HuH-7.5 (cell line): ENCODE measurements at regions not wholly inside any gene's neighbourhood (a gene's known extent, or its start where the extent isn't known, plus 50 kb on each side); places are given as distances from the start of the nearest gene placed in this dataset.

ENCODE experiments used
- DNase-seq: peaks from one replicate; pipeline ENCODE4 v3.0.0; 2011; ENCODE audit warnings: low spot score

DNA sequence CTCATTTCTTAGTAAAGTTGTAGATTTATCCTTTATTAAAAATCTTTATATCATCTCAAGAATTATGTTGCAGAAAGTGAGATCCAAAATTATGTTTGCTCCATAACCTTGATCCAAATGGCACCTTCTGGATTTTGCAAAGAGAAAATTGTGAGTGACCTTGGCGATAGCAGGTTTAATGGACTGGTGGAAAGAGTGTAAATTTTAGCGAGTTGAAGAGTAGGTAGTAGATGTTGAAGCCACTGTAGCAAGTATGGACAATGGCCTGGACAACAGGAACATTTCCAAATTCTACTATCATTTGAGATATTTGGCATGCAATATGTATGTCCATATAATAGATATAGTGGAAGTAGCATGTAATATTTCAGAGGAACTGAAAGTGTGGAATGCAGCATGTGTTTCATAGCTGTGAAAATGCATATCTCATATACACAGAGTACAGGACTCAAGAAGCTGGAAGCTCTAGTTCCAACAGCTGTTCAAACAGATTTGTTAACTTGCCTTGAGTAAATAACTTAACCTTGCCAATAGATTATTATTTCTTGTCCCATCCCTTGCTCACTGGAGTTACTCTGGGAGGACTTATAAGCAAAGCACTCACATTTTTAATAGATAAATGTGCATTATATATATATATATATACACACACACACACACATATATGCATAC is 152.5 kb upstream of the TLL1 start:
- no peak for DNase-seq

DNA sequence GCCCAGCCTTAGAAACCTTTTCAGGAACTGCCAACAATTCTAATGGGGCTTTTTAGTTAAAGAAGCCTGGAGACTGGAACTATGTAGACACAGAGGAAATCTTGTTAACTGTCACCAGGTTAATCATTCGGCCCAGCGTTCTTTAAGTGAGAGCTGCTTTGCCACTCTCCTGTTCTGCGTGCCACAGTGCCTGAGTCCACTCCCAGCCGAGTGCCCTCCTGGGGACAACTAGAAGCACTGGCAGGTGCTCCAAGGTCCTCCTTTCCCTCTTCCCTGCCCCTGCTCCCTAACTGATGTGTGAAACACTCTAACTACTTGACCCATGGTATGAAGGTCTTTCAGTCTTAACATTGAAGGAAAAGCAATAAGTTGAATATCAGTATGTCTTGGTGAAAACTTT is 151.2 kb upstream of the TLL1 start:
- DNase-seq: no peak

DNA sequence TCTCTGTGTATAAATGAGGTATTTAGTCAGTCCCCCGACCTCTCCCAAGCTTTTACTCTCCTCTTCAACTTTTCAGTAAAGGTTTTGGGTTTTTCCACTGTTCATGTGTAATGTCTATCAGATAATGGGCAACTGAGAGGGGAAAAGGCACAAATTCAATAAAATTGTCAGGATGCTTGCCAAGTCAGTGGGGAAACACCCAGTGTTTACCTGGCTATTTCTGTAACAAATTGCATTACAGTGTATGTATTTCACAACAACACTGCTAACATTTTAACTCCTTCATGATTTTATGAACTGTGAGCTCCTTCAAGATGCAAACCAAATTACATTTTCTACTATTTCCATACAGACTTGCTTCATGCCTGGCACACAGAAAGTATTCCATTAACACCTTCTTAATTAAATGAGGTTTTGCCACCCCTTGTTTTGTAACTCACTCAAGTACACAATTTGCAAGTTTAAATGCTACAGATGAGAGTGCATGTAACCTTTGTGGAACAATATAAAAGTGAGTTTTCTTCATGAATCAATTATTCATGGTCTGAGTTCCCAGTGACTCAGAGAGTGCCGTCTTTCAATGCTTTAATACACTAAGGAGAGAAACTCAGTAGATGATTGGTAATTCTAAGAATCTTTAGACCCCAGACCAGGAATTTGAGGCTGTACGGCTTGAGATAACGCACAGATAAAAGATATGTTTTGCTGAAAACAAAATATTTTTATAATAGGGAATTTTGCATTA is 149.8 kb upstream of the TLL1 start:
- DNase-seq: peak; percentile 9

DNA sequence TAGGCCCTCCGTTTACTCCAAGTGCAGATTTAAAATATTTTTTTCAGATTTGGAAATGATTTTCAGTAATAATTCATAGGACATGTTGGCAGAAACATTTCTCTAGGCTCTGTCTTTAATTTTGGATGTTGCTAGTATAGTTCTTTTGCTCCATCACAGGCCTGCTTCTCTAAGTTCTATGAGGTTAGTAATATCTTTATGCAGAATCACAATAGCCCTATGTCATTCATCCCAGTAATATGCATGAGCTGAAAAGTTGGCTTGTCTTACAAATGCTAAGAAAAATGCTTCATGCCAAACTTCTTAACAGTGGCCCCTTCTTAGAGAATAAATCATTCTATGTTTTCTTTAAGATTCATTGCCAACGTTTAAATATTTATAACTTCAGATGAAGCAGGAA is 148.3 kb upstream of the TLL1 start:
- DNase-seq: no peak

DNA sequence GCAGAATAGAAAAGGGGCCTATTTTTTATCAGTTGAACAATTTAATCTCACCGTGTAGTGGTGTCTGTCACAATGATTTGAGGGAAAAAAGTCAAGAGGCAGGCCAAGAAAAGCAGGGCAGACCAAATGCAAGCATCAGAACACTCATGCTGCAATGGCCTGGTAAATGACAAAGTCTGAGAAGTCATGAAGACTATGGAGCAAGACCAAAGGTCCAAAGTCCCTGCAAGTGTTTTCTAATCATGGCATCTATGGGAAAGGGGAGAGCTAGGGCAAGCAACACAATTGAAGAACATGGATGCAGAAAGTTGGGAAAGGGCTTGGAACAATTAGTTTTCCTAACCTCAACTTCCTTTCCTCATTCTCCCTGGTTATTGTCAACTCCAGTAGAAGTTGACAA is 147.7 kb upstream of the TLL1 start:
- DNase-seq: no peak

DNA sequence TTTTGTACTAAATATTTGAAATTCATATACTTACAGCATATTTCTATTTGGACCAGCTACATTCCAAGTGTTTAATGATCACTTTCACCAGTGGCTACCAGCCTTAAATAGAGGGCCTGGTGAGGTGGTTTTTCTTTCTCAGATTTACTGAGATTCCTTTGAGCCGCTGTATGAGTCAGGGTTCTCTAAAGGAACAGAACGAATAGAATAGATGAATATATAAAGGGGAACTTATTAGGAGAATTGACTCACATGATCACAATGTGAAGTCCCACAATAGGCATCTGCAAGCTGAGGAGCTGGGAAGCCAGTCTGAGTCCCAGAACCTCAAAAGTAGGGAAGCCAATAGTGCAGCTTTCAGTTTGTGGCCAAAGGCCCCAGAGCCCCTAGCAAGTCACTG is 146.2 kb upstream of the TLL1 start:
- DNase-seq: no peak

DNA sequence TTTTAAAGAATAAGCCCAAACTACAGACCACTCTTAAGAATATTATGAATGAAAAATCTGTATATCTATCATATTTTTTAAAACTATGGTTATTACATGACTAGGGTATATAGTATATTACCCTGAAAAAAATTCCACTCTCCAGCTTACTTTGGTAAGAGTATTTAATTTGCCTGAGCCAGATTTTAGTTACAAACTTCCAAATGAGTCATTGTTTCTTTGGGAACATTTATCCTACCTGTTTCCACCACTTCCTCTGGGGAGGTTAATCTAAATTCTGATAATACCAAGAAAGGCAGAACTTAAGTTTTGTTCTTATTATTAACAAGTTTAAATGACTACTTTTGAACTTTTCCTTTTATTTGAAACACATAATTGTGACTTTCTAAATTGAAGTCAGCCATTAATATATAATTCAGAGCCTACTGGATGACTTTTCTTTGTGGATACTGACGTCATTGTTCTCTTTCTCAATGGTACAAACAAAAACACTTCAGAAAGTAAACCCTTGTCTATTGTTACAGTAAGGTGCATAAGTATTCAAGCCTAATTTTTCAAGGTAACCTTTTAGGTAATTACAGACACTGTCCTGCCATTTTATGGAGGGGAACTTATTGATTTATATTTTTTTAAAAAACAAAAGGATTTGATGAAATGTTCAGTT is 135.6 kb upstream of the TLL1 start:
- DNase-seq: no peak

DNA sequence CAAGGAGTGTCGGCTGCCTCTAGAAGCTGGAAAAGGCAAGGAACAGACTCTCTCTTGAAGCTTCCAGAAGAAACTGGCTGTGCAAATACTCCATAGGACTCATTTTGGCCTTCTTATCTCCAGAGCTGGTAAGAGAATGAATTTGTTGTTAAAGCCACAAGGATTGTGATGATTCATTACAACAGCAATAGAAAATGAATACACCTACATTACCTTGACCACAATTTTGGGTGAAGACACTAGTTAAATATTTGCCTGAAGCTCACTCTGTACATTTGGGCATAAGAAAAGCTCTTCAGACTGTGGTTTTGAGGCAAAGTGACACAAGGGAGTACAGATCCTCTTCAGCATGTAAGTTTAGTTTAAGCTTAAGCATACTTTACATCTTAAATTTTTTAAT is 134.5 kb upstream of the TLL1 start:
- no peak for DNase-seq

DNA sequence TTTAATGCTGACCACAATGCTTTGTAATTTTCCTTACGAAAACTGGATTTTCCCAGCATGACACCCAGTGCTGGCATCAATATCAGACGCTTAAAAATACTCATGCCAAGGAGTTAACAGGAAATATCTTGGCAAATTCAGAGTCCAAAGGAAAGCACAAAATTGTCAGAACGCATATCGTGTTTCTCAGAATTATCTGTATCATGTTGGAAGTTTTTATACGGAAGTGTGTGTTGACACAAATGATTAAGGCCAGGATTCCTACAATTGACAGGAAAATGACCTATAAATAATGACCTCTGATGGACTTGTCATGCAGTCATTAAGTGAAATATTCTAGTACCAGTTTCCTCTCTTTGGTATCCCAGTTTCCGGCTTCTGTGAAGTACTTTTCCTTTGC is 132.1 kb upstream of the TLL1 start:
- no peak for DNase-seq

DNA sequence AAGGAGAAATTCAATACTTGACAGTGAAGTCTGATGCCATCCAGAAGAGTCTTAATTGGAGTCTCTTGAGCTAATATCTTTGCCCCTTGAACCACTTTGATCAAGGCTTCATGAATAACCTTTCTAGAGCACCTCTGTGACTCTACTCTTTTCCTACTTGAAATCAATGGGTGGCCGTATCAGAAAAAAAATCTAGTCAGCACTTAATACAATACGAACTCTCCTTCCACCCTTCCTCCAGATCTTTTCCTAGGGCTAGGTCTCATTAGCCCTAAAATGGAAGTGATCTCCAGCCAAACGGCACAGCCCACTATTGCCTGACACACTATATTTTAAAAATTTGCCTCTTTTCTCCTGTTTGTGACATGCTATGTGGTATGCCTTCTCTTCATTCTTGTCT is 129.6 kb upstream of the TLL1 start:
- no peak for DNase-seq

DNA sequence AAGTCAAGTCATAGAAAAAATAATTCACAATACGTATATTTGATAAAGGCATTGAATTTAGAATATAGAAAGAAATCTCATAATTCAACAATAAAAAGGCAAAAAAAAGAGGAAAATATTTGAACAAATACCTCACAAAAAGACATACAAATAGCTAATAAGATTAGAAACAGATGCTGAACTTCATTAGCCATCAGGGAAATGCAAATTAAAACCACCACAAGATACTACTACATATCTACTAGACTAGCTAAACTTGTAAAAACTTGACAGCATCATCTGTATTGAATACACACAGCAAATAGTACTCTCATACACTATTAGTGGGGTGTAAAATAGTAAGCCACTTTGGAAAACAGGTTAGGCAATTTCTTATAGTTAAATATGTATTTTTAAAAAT is 128.7 kb upstream of the TLL1 start:
- DNase-seq: no peak

DNA sequence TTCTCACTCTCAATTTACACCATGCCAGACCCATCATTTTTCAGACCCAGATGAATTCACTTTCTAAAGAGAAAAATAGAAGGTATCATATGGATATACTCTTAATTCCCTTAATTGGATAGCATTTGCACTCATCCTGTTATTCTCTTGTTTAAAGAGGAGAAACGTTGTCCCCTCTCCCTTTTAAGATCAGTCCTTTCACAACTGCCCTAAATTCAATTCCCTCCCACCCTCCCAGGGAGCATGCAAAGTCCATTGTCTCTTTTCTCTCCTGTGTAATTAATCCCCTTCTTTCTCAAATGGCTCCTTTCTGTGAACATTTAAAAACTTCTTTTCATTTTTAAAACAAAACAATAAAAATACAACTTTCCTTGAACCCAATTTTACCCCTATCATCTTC is 124.7 kb upstream of the TLL1 start:
- no peak for DNase-seq

DNA sequence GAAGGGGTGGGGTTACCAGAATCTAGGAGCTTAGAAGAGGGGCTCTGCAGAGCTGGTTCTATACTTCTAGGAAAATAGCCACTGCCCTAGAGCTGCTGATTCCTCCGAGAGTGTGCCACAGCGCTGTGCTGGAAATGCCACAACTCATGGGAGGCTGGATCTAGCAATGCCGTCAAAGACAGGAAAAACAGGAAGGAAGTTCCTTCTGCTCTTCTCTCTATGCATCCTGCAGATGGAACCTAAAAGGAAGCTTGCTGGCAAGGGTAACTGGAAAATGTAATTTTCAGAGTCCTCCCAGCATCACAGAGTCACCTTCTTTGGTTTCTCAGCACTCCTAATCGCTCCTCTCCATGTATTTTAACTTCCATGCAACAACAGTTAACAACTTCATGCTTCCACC is 121.2 kb upstream of the TLL1 start:
- DNase-seq: no peak

DNA sequence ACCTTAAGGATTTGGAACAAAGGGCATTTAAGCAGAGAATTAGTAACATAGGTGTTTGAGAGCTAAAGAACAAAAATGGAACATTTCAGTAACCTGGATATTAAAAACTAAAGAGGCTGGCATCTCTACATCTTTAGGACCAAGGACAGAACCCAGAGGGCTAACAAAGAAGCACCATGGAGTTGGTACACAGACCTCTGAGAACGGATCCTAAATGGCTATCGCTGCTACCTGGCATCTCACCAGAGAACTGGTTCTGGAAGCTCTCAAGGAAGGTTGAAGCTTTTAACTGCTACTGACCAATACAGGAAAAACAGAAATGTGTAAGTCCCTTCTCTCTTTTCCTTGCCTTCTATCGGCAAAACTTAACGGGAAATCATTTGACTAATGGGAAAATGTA is 118.4 kb upstream of the TLL1 start:
- DNase-seq: no peak

DNA sequence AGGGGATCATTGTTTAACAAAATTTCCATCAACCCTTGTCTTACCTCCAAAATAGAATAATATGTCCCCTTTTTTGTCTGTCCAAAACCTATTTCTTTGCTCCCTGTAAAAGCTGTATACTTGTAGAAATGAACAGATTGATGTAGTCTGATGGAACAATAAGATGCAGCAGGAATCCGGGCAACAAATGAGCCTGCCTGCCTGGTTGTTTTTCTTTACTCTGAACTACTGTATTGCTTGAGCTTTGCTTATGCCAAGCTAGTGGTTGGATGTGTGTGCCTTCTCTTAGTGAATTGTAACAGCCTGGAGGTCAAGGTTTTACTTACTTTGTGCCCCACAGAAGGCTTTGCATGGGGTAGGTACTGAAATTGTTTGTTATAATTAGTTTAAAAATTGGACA is 116.2 kb upstream of the TLL1 start:
- no peak for DNase-seq

DNA sequence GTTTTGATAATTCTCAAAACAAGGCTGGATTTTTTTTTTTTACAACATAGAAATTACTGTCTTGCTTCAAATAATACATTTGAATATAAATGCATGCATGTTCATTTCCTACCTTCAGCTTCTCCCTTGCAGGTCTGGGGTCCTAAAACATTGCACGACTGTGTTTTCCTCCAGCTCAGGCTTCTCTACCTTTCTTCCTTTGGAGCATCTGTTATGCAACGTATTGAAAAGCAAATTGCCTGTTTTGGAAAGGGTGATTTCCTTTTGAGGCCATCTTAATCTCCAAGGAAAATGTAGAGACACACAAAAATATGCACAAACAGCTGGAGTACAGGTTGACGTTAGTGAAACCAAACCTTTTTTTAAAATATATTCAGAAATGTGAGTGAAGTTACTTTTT is 115.6 kb upstream of the TLL1 start:
- no peak for DNase-seq

DNA sequence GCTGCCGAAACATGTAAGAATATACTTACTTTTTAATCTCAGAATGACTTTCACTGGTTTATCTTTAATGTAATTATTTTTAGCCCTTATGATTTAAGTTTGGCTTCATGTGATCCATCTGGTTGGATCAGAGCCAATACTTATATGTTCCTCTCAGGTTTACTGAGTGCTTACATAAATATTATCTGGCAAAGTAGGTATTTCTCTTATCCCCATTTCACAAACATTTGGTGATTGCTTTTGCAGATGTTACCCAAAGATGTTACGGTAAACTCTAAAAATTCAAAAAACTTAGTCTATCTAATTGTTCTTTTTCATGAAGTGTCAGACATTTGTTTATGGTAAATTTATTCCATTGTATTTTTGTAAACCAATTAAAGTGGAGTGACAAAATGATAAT is 115.0 kb upstream of the TLL1 start:
- no peak for DNase-seq

DNA sequence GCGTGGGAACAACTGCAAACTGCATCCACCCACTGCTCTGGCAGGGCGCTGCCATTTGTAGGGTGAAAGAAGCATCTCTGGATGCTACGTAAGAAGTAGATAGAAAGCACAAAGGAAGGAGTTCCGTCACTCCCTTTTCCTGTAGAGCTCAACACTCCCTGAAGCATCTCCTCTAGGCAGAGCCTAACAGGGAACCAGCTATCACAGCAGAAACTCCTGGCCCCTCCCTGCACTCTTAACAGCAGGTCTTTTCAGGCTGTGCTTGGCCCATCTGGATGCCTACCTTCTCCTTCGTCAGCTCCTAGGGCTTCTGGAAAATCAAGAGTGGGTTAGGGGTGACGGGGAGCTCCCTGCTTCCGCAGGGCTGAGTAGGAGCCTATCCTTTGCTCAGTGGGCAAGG is 112.9 kb upstream of the TLL1 start:
- DNase-seq: no peak

DNA sequence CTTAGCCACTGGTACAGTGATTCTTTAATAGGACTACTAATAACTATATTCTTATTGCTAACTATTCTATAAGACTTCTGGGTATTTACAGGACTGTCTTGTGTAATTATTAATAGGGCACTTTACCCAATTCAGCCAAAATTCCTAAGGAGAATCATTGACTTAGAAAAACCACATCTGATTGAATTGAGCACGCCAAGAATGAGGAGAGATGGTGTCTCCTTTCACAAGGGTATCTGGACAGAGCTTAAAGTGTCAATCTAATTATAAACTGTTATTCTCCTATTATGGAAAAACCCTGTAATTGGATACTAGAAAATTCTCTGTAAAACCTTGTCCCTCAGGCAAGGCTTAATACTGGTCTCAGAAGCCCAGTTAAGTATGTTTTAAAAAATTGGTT is 111.1 kb upstream of the TLL1 start:
- no peak for DNase-seq

DNA sequence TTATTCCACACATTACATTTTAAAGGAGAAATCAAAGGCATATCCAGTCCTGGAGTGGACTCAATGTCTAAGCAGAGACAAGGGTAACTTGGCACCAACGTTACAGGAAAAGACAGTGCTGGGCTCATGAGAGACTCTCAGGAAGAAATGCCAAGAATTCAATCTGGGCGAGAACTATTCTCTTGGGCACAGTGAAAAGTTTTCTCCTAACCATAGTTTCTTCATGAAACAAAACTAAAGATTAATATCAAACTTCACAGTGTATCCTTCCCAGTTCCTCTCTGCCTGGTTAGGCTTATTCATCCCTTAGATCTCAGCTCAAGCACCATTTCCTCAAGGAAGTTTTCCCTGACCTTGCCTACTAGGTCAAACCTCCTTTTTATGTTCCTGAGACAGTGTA is 109.4 kb upstream of the TLL1 start:
- no peak for DNase-seq

DNA sequence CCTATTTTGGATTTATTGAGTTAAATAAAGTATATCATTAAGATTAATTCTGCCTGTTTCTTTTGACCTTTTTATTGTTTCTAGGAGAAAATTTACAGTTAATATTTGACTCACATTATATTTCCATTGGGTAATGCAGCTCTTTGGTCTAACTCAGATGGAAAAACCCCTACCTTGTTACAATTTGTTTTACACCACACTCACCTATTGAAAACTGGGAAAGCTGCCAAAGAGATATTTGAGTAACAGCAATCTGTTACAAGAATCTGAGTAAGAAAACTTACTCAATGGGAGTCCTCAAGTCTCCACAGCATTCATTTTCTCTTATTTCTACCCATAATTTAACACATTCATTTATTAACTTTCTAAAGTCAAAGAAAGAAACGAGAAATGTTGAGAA is 108.0 kb upstream of the TLL1 start:
- DNase-seq: no peak

DNA sequence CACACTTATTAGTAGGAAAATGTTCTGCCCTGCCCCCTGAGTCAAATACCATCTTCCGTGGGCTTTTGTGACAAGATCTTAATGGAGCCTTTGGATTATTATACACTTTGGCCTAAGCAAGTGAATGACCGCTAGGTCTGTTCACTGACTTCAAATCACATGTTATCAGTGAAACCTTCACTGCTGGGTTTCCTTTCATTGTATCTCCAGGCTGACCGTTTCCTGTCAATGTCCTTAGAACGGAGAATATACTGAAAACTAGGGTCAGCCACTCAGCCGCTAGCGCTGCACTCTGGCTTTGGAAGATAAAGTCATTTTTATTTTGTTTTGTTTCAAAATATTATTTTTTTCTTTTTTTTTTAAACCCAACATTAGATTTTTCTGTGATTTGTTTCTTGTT is 107.0 kb upstream of the TLL1 start:
- no peak for DNase-seq

DNA sequence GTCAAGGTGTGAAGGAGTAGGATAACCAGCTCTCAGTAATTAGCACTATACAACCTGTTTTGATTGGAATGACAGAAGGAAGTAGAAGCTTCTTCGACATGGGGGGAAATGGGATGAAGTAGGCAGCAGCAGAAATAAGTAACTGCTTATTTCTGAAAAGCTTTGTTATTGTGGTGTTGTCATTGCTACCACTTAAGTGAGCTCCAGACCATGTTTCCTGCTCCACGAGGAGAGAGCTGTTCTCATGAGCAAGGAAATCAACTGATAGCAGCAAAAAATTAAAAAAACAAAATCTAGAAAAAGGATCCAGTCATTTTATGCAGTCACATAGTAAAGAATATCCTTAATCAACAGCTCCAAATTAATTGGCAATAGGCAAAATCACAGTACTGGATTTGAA is 106.1 kb upstream of the TLL1 start:
- no peak for DNase-seq

DNA sequence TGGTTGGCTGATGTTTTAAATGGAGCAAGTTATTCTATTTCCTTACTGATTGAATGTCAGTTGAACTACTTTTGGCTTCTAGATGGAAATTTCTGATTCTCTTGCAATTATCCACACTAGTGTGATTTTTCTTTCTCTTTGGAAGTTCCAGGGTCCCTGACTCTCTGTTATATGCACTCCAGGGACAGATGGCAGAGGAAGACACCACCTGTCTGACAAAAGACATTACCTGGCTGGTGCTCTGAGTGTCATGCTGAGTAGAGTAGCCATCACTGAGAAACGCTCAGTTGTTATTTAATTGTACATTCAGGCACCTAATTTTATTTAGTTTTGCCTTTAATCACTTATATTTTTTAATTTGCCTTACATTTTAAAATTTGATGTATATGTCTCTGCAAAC is 105.4 kb upstream of the TLL1 start:
- DNase-seq: no peak
